Smooth muscle cell (in vitro differentiated cells): ENCODE measurements at regions not wholly inside any gene's neighbourhood (a gene's known extent, or its start where the extent isn't known, plus 50 kb on each side); places are given as distances from the start of the nearest gene placed in this dataset.
"Not testable (repeated sequence)": the region's sequence is repeated elsewhere in the genome, so short reads cannot be mapped to it uniquely, and the experiment has no call there.

Experiments
- DNase-seq: peaks from one replicate; lab custom pipeline; 2025; ENCODE audit not compliant: unreplicated experiment; lab: John Stamatoyannopoulos, UW
- H2AFZ ChIP-seq: fragments of 200-600 bp; sonication (generic); 2 replicates; pipeline ENCODE4 v1.6.0; 2016; ENCODE audit warnings: antibody characterized with exemption, low read depth, mild to moderate bottlenecking
- H3F3A ChIP-seq: fragments of 200-600 bp; sonication (generic); 2 replicates; pipeline ENCODE4 v1.6.0; 2017; ENCODE audit warnings: antibody characterized with exemption, low read depth
- H3K27ac ChIP-seq: fragments of 200-600 bp; sonication (generic); 2 replicates; pipeline ENCODE4 v1.5.1; 2016; ENCODE audit warnings: low read depth, mild to moderate bottlenecking
- H3K27me3 ChIP-seq: fragments of 200-600 bp; sonication (generic); 2 replicates; pipeline ENCODE4 v1.6.1; 2016; ENCODE audit warnings: low read depth, mild to moderate bottlenecking
- H3K36me3 ChIP-seq: fragments of 200-600 bp; sonication (generic); 2 replicates; pipeline ENCODE4 v1.5.1; 2016; ENCODE audit warnings: low read depth
- H3K4me1 ChIP-seq: fragments of 200-600 bp; sonication (generic); 2 replicates; pipeline ENCODE4 v1.5.1; 2016; ENCODE audit warnings: low read depth
- H3K4me2 ChIP-seq: fragments of 200-600 bp; sonication (generic); 2 replicates; pipeline ENCODE4 v1.6.0; 2016; ENCODE audit warnings: mild to moderate bottlenecking
- H3K4me3 ChIP-seq: fragments of 200-600 bp; sonication (generic); 2 replicates; pipeline ENCODE4 v1.5.1; 2016; ENCODE audit warnings: mild to moderate bottlenecking
- H3K79me2 ChIP-seq: fragments of 200-600 bp; sonication (generic); 2 replicates; pipeline ENCODE4 v1.6.0; 2016; ENCODE audit warnings: low read depth, mild to moderate bottlenecking
- H3K9ac ChIP-seq: fragments of 200-600 bp; sonication (generic); 2 replicates; pipeline ENCODE4 v1.6.0; 2016; ENCODE audit warnings: low read depth
- H3K9me3 ChIP-seq: fragments of 200-600 bp; sonication (generic); replicated peaks from 2 replicates; pipeline ENCODE4 v1.5.1; 2016; ENCODE audit warnings: low read depth
- H4K20me1 ChIP-seq: fragments of 200-600 bp; sonication (generic); 2 replicates; pipeline ENCODE4 v1.6.0; 2016; ENCODE audit warnings: low read depth
- WGBS: methylation state at CpG from one replicate; pipeline ENCODE4 v1.1.7; 2016; ENCODE audit warnings: low lambda C conversion rate; 5-methylcytosine and 5-hydroxymethylcytosine counted together
- TF ChIP-seq, protein P1 (sequence below): fragments of 200-600 bp; sonication (generic); IDR thresholded peaks from 2 replicates; pipeline ENCODE4 v1.5.1; 2017; ENCODE audit warnings: borderline replicate concordance, mild to moderate bottlenecking, antibody characterized with exemption; ENCODE audit not compliant: insufficient read depth, poor library complexity, severe bottlenecking

DNA sequence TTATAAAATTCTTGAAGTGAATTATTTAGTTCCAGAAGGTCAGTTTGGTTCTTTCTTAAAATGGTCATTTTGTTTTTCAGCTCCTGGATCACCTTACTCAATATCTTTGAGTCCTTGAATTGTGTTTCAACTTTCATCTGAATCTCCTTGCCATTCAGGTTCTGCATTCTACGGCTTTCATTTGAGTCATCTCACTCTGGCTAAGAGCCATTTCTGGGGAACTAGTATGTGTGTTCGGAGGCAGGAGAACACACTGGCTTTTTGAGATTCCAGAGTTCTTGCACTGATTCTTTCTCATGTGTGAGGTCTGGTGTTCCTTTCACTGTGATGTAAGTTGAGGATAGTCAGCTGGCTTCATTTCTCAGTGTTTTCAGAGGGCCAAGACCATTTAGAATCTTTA lies 708.4 kb upstream of the FRG1 start:
- peaks cover 3% of the 10 kb centered on the region for H3K9me3 ChIP-seq
- no peak overlapping the region for H3K27ac ChIP-seq
- no peak overlapping the region for H3K4me3 ChIP-seq
- no peaks in the 10 kb centered on the region for H3K36me3 ChIP-seq
- no peaks in the 10 kb centered on the region for H3K27me3 ChIP-seq
- no peak overlapping the region for H3K4me2 ChIP-seq
- no peaks in the 10 kb centered on the region for H3F3A ChIP-seq
- TF ChIP-seq, protein P1, sequence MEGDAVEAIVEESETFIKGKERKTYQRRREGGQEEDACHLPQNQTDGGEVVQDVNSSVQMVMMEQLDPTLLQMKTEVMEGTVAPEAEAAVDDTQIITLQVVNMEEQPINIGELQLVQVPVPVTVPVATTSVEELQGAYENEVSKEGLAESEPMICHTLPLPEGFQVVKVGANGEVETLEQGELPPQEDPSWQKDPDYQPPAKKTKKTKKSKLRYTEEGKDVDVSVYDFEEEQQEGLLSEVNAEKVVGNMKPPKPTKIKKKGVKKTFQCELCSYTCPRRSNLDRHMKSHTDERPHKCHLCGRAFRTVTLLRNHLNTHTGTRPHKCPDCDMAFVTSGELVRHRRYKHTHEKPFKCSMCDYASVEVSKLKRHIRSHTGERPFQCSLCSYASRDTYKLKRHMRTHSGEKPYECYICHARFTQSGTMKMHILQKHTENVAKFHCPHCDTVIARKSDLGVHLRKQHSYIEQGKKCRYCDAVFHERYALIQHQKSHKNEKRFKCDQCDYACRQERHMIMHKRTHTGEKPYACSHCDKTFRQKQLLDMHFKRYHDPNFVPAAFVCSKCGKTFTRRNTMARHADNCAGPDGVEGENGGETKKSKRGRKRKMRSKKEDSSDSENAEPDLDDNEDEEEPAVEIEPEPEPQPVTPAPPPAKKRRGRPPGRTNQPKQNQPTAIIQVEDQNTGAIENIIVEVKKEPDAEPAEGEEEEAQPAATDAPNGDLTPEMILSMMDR = no peak
- DNase-seq = no peak
- no peaks in the 10 kb centered on the region for H4K20me1 ChIP-seq
- H3K4me1 ChIP-seq = no peaks in the 10 kb centered on the region
- H3K79me2 ChIP-seq = no peaks in the 10 kb centered on the region
- H2AFZ ChIP-seq = peak overlapping the region; percentile 81
- H3K9ac ChIP-seq = no peak overlapping the region
- WGBS = 75% methylated on average over 2 of the region's 2 CpGs

GRCh38 chr4:189233754-189234153 lies 706.9 kb upstream of the FRG1 start:
- not testable (repeated sequence) for H3K4me2 ChIP-seq, DNase-seq, H3K4me3 ChIP-seq, H3K36me3 ChIP-seq, H3K9me3 ChIP-seq, H3K4me1 ChIP-seq, H3F3A ChIP-seq, H4K20me1 ChIP-seq, H3K79me2 ChIP-seq, H3K9ac ChIP-seq, H3K27ac ChIP-seq, H2AFZ ChIP-seq, H3K27me3 ChIP-seq
- 0% methylated on average over 1 of the region's 1 CpG for WGBS

DNA sequence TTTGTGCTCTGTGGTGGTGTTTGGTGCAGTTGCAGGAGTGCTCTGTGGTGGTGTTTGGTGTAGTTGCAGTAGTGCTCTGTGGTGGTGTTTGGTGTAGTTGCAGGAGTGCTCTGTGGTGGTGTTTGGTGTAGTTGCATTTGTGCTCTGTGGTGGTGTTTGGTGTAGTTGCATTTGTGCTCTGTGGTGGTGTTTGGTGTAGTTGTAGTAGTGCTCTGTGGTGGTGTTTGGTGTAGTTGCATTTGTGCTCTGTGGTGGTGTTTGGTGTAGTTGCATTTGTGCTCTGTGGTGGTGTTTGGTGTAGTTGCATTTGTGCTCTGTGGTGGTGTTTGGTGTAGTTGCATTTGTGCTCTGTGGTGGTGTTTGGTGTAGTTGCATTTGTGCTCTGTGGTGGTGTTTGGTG lies 705.7 kb upstream of the FRG1 start:
- not testable (repeated sequence) for H3K4me2 ChIP-seq, H3K4me1 ChIP-seq, H3F3A ChIP-seq, H3K36me3 ChIP-seq, H3K27me3 ChIP-seq, H3K9ac ChIP-seq, H3K79me2 ChIP-seq, H3K27ac ChIP-seq, DNase-seq, H3K9me3 ChIP-seq, H2AFZ ChIP-seq, H4K20me1 ChIP-seq, H3K4me3 ChIP-seq

GRCh38 chr4:189235599-189235998 lies 705.1 kb upstream of the FRG1 start:
- Histone ChIP-seq H3K27me3 (no peaks in the 10 kb centered on the region), H3F3A (no peaks in the 10 kb centered on the region), H2AFZ (no peak overlapping the region), H3K4me2 (no peak overlapping the region), H3K9ac (no peak overlapping the region), H3K36me3 (no peaks in the 10 kb centered on the region), H3K9me3 (peaks cover 3% of the 10 kb centered on the region), H4K20me1 (no peaks in the 10 kb centered on the region), H3K4me1 (no peaks in the 10 kb centered on the region), H3K27ac (no peak overlapping the region), H3K79me2 (no peaks in the 10 kb centered on the region), H3K4me3 (no peak overlapping the region)
- TF ChIP-seq, protein P1 = no peak
- 98% methylated on average over 6 of the region's 6 CpGs for WGBS
- no peak for DNase-seq

DNA sequence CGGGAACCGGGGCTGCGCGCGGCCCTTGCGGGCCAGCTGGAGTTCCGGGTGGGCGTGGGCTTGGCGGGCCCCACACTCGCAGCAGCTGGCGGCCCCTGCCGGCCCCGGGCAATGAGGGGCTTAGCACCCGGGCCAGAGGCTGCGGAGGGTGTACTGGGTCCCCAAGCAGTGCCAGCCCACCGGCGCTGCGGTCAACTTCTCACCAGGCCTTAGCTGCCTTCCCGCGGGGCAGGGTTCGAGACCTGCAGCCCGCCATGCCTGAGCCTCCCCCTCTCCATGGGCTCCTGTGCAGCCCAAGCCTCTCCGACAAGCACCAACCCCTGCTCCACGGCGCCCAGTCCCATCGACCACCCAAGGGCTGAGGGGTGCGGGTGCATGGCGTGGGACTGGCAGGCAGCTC lies 704.4 kb upstream of the FRG1 start:
- H3K9ac ChIP-seq, DNase-seq, H3K27me3 ChIP-seq, H3K4me3 ChIP-seq, H3K27ac ChIP-seq, H4K20me1 ChIP-seq, H2AFZ ChIP-seq, H3K9me3 ChIP-seq, H3K4me2 ChIP-seq, H3F3A ChIP-seq, H3K4me1 ChIP-seq, H3K36me3 ChIP-seq, H3K79me2 ChIP-seq: not testable (repeated sequence)
- 96% methylated on average over 9 of the region's 28 CpGs for WGBS
